Upper lobe of left lung (tissue), 4 donors: ENCODE measurements at regions not wholly inside any gene's neighbourhood (a gene's known extent, or its start where the extent isn't known, plus 50 kb on each side); places are given as distances from the start of the nearest gene placed in this dataset.

ENCODE experiments used
- CTCF ChIP-seq, 6 experiments: fragments of 450-650 bp in 4 of 6; fragments of 200-600 bp in 2 of 6; sonication (generic) in 2 of 6; IDR thresholded peaks; one replicate each; pipeline ENCODE4 v1.5.1; 2016 to 2019; ENCODE audit warnings: antibody characterized with exemption in 6 of 6
- EP300 ChIP-seq, 4 donors: sonication (generic); formaldehyde crosslinking; IDR thresholded peaks; one replicate each; pipeline ENCODE4 v1.5.1; 2017; ENCODE audit warnings: antibody characterized with exemption in 4 of 4, control low read depth in 2 of 4
- POLR2A ChIP-seq, 4 donors: fragments of 450-650 bp; IDR thresholded peaks; one replicate each; pipeline ENCODE4 v1.5.1; 2016 to 2017; ENCODE audit warnings: antibody characterized with exemption in 4 of 4, mild to moderate bottlenecking in 2 of 4

- no peak for TF ChIP-seq CTCF (IDR thresholded peaks at IDR 0.05)
- no peak for TF ChIP-seq EP300 (IDR thresholded peaks at IDR 0.05)
- TF ChIP-seq POLR2A (IDR thresholded peaks at IDR 0.05), result no peak
Observed at GRCh38 chr3:25967385-25967784, 177.5 kb downstream of the OXSM start.
